Mesenteric fat pad (tissue), 1 donor: ENCODE measurements at regions not wholly inside any gene's neighbourhood (a gene's known extent, or its start where the extent isn't known, plus 50 kb on each side); places are given as distances from the start of the nearest gene placed in this dataset.
"Not testable (repeated sequence)": the region's sequence is repeated elsewhere in the genome, so short reads cannot be mapped to it uniquely, and the experiment has no call there.

Experiments used
- DNase-seq: peaks from one replicate; pipeline ENCODE4 v3.0.0-alpha.2; 2020; ENCODE audit warnings: low spot score
- donor health status: DM: yes; HTN: yes; CAD: no.

DNA sequence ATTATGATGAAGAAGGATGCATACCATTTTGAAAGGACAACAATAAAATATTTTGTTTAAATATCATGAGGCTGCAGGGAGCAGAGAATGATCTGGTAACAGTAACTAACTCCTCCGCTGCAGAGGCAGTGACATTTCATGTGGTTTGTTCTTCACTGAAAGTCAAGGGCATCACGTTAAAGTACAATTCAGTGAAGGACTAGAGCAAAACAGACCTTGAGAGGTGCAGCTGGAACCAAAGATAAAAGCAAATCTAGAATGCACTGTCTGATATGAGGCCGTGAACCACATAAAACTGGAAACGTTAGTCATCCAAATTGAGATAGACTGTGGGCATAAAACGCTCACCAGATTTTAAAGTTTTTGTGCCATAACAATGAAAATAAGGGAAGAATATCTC is 522.9 kb upstream of the TNP1 start:
- no peak for DNase-seq

DNA sequence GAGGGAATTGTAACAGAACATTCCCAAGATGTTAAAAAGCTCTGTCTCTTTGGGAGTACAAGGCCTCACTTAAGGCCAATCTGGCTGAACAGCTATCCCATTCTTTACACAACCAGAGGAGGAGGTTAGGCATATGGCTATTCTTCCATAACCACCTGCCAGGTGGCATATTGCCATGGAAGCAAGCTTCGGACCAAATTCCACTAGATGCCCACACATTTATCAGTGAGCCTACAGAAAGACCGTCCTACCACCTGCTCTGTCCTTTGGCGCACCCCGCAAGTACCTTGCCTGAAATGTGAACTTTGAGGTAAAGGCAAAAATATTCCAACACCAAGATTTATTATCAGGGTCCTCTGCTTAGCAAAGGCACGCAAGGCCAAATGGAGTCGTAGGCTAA is 519.9 kb upstream of the TNP1 start:
- no peak for DNase-seq

DNA sequence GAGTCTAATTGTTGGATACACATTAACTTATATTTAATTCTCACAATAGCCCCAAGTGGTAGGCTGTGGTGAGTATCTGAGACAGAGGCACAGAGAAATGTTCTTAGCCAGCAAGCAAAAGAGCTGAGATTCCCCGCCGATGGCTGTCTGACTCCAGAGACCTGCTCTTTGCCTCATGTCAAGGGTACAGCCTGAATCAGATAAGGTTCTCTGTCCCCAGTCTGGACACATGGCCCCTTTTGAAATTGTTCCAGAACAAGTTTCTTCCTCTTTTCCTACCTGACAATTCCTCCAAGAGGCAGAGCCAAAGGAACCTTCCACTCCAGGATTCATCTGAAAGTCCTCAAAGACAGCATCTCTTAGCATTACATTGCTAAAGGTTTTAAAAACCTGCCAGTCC is 512.9 kb upstream of the TNP1 start:
- DNase-seq: no peak

DNA sequence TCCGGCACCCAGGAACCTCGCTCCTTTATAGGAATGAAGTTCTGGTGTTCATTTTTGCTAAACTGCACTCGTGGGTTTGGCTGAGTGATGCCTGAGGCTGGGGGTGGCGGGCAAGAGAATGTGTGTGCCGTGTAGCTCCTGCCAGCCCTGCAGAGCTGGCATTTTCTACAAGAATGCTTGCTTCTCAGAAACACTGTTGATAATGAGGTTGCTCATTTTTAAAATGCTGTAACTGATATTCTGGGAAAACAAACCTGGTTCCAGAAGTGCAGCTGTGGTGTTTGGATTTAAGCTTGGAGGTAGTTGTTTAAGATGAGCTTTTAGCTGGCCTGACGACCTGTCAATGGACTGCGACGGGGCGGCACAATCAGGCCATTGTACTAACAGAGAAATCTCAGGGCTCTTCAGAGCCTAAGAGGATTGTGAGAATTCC is 511.9 kb upstream of the TNP1 start:
- no peak for DNase-seq

DNA sequence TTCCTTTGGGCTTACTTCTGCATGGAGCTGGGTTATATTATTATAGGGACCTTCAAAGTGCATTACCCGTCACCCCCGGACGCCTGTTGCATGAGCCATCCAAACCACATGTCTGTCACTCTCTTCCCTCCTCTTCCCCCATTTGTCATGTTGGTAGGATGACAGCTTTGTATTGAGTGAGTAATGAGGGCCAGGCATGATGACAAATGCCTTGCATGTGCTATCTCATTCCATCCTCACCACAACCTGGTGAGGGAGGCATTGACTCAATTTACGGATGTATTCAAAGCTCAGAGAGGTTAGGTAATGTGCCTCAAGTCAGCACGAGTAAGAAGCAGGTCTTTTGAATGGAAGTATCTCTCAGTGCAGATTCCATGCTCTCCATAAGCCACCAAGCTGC is 510.5 kb upstream of the TNP1 start:
- DNase-seq: no peak

DNA sequence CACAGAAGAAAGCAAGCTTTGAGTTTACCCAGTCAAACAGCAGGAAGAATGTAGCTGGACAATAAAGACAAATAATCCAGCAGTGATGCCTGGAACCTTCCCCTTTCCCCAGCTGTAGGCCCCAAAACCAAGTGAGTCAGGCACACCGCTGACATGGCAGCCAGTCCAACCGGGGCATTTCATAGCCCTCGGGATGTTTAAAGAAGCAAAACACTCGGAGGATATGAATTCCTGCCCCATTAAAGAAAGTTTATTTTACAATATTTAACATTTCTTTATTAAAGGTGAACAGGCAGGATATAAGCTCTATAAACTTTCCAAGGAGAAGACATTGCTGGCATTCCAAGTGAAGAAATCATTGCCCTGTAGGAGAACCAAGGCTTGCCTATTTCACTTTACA is 507.6 kb upstream of the TNP1 start:
- DNase-seq: no peak

DNA sequence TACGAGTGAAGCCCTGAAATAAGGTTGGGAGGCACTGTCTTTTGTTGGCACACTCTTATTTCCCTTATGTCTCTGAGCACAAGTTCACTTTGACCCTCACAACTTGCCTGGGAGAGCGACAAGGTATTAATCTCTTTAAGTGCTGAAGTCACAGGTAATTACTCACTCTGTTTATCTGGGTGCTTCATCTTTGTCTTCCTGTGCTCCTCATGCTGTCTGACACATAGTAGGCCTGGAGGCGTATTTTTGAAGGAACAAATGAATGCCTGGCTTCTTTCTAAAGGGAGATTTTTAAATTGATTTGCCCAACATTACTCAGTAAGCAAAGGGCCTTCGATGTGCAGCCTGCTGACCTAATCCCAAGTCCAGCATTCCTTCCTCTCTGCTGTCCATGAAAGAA is 507.1 kb upstream of the TNP1 start:
- DNase-seq: no peak

DNA sequence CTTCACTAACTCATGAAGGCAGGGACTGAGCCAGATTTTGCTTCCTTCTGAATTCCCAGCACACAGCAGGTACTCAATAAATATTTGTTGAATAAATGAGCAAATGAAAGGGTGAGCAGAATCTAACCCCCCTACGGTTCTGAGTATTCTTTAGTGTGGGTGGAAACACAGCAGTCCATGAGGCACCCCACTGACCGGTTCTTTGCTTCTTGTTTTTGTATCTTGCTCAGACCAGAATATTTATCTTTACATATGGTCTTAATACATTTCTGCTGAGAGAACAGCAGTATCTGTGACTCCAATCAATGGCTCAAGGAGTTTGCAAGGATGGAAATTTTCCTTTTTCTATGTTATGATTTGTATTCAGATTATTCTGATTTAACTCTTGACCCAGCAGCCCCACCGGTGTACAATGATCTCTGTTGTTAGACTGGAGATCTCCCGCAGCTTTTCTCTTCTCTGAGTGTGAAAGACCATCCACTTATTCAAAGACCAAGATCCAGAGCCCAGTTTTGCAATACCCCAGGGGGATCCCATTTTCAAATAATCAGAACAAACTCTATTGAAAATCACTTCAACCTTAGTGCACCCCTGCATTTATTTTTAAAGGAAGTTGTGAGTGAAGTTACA is 506.5 kb upstream of the TNP1 start:
- no peak for DNase-seq

DNA sequence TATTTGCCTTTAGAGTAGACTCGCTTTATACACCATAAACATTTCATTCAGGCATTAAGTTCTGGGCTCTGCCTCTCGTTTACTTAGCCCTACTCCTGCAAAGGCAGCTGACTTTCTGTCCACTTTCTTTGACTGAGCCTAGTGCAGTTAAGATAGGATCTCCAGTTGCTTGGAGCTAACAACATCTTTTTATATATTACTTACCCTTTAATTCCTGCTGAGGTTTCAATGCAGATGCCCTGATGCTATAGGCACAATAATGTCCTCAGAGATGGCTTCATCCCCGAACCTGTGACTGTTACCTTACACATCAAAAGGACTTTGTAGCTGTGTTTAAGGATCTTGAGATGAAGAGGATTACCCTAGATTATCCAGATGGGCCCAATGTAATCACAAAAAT is 505.8 kb upstream of the TNP1 start:
- DNase-seq: no peak

DNA sequence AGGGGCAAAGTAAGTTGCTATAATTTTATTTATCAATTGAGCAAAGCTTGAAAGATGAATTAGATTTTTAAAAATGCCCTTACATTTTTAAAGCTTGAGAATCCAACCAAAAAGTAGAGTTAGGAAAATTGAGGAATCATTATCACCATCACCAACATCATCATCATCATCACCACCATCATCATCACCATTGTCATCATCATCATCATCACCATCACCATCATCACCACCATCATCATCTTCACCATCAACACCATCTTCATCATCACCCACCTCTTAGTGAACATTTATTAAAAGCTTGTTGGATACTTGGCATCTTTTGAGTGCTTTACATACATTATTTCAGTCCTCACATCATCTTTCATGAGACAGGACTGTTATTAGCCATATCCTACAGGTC is 504.4 kb upstream of the TNP1 start:
- DNase-seq: no peak

DNA sequence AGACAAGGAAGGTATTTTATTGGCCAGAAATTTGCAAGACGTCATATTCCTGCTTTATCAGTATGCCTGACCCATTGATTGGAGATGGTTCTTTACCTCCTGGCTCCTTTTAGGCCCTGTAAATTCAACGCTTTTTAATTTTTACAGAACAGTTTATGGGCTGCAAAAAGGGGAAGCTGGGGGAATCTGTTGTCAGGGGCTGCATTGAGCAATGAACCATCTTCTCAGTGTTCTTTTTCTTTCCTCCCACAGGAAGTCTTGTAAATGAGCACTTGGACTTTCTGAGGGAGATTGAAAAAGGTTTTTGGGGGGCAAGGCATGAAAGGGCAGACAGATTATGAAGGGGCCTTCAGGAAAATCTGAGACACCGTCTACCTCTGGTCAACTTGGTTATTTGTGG is 503.6 kb upstream of the TNP1 start:
- DNase-seq: no peak

DNA sequence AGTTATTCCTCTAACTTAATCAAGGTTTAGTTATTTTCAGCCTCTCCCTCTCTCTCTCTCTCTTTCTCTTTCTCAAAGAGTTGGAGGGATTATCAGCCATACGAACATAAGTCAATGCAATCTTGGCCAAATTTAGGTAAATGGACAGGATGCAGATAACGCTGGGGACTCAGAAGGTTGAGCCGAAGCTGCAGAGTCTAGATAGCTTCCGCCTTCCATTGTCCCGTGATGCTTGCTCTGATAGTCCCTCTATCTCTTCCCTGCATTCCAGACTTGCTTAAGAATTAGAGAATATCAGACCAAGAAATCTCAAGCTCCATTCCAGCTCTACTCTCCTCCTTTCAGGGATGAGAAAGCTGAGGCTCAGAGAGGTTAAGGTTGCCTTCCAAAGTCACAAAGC is 502.8 kb upstream of the TNP1 start:
- no peak for DNase-seq

DNA sequence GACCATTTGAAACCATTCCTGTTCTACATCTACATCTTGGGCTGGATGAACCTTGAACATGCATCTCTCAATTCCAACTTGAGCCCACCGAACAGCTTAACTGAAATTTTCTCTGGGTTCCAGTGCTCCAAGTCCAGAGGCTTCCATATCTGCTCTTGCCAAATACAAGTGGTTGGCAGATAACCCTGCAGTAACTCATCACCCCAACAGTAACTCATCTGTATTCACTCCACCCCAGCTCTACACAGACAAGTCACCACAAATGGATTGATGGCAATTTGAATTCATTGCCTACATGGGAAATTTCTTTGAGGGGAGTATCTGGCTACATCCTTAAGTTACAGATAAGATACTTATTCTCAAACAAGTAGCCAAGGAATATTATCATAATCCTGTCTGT is 502.4 kb upstream of the TNP1 start:
- DNase-seq: no peak

DNA sequence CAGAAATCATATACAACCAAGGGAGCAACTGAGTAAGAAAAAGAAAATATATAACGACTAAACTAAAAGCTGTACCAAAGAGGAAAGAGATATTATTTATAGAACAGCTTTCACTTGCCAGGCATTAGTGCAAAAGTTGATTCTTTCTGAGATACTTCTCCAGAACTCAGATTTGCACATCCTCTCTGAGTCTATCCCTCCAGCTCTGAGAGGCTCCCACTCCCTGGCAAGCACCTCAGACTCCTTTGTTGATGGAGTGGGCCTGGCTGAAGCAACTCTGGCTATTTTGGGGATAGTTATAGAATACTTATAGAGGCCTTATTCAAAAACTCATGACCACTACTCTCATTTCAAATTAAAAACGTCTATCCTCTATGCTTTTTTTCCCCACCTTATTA is 501.6 kb upstream of the TNP1 start:
- DNase-seq: no peak

DNA sequence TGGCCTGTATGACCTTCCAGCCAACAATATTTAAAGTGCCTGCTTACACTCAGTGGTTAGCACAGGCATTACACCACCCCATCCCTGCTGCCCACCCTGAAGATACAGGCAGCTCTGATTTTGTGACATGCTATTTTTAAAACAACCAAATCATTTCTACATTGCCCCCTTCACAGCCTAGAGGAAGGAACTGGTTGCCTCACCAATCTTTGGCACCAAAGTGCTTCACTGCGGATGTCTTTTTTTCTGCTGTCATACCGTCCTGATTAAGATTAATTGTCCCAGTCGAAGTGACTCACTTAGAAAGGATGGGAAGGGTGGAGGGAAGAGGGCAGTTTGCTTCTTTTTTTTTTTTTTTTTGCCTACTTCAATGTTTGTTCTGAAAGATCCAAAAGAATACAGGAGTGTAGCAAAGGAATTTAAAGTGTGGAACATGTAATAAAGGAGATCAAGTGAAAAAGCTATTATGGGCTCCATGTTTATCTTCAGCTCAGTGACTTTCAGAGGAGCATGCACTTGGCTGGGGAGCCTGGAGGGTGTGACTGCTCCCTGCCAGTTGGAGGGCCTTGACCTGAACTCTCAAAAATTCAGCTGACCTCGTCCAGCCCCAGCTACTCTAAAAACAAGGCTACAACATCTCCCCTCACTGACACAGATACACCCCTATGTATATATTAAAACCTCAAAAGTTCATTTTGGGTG is 501.1 kb upstream of the TNP1 start:
- no peak for DNase-seq

DNA sequence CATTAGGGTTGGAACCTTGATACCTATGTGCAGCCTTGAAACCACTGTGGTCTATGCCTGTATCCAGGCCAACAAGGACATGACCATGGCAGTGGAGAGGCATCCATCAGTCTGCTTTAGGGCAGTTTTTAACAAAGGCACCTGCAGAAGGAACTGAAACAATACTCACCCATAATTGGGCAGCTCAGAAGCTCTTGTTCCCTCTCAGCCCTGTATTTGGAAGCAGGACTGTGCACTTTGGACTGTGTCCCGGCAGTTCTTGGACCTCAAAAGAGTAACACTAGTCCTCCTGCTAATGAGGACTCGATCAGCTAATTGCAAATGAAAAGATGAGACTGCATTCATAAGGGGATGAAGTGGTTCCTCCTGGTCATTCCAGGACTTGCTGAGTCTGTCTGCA is 500.2 kb upstream of the TNP1 start:
- no peak for DNase-seq

DNA sequence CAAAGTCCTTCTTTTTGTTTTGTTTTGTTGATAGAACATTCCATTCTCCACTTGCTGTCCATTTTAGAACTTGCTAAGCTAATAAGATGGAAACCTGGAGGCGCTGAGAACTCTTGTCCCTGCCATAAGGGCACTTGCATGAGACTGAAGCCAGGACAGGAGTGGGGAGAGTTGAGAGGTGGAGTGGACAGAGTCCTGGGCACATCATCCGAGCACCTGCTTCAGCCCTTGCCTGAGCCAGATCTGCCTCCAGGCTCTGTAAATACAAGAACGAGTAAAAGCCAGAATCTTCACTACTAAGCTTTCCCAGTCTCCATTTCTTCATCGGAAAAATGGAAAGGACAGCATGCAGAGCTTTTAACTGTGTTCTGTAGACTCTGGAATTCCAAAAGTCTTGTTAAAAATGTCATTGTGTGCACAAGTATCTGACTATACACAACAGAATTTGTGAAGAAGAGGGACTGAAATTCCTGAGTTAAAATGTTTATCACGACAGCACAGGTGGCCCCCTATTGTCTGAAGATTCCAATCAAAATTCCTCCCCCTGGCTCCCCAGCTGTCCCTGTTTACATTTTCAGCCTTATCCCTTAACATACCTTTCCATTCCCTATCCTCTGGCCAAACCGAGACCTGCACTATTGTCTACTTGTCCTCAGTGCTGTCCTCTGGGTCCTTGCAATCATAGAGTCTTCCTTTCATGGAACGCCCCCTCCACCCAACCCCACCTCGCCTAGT is 498.2 kb upstream of the TNP1 start:
- no peak for DNase-seq

DNA sequence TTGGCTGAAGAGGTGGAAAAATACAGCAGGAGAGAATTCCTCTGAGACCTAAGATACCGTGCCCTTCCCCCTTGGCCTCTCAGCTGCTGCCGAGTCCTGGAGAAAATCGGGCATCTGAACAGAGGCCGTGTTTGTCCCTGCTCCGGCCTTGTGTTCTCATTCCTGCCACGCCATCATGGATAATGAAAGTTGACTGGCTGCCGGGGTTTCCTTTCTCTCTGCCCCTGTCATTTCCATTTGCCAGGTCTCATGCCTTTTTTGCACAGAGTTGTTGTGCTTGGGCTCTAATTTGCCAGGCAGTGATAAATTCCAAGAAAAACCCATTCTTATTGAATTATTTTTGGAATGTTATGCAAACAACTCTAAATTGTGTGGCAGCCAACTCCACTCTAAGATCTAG is 496.9 kb upstream of the TNP1 start:
- no peak for DNase-seq

DNA sequence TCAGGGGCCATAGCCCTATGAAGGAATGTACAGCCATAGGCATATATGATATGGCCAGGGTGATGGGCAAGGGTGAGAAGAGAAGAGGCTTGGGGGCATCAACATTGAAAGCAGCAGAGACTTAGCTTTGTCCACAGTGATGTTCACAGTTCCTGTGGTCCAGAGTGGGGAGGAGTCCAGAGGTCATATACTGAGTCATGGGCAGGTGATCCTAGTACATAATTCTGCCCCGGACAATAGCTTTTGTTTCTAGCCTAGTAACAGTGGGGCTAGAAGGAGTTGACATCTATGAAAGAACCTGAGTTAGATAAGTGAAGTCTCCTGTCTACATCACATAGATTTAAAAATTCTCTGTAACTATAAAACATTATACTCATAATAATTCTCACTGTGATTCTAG is 496.3 kb upstream of the TNP1 start:
- DNase-seq: no peak

DNA sequence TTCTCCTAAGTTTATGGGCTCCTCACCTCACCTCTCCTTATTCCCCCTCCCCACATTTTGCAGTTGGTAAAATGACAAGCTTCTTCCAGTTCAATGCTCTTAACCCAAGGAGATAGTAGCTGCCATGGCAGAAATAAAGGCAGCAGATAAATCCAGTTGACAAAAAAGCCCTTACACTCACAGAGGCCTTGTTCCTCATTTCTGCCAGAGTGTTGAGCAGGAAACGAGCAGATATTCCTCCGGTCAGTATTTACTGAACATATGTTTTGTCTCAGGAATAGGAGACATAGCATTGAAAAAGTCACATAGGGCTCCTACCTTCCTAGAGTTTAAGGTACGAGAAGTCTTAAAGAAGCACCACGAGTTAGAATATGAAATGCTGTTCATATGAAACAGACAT is 493.7 kb upstream of the TNP1 start:
- no peak for DNase-seq

DNA sequence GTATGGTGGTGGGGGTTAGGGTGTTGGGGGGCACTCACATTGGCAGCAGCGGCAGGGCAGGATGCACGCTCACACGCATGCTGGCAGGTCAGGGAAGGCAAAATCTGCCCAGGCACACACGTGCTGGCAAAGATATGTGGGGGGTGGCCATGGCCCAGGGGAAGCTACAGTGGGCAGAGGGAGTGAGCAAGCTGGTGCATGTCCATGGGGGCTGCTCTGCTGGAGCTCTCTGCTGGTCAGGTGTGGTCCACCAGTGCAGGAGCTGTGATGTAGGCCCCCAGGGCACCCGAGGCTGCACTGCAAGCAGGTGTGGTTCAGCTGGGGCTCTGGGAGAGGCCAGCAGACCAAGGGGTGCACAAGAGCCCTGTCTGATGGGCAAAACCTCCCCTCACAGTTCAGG is 491.5 kb upstream of the TNP1 start:
- DNase-seq: no peak

DNA sequence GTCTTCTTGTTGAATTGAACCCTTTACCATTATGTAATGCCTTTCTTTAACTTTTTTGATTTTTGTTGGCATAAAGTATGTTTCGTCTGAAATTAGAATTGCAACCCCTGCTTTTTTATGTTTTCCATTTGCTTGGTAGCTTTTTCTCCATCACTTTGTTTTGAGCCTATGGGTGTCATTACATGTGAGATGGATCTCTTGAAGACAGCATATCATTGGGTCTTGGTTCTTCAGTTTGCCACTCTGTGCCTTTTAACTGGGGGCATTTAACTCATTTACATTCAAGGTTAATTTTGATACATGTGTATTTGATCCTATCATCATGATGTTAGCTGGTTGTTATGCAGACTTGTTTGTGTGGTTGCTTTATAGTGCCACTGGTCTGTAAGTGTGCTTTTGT is 489.4 kb upstream of the TNP1 start:
- no peak for DNase-seq

DNA sequence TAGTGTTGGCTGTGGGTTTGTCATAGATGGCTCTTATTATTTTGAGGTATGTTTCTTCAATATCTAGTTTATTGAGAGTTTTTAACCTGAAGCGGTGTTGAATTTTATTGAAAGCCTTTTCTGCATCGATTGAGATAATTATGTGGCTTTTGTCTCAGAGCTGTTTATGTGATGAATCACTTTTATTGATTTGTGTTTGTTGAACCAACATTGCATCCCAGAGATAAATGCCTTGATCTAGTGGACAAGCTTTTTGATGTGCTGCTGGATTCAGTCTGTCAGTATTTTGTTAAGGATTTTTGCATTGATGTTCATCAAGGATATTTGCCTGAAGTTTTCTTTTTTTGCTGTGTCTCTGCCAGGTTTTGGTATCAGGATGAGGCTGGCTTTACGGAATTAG is 487.8 kb upstream of the TNP1 start:
- not testable (repeated sequence) for DNase-seq
